GM13976 (cell line): ENCODE measurements at regions not wholly inside any gene's neighbourhood (a gene's known extent, or its start where the extent isn't known, plus 50 kb on each side); places are given as distances from the start of the nearest gene placed in this dataset.

Source experiments
- DNase-seq: peaks from one replicate; pipeline ENCODE4 v3.0.0; 2012; ENCODE audit warnings: low spot score
- in situ Hi-C: fragments of 300-500 bp; cut with MboI; formaldehyde crosslinking; loops from one replicate; pipeline ENCODE4 v1.12.0; 2022; ENCODE audit warnings: low sequenced_read_pairs, mixed read lengths, inconsistent platforms; ENCODE audit not compliant: unreplicated experiment
- TF ChIP-seq, protein P1 (sequence below): IDR thresholded peaks from 2 replicates; pipeline ENCODE4 v1.5.1; 2012; ENCODE audit warnings: borderline replicate concordance, mild to moderate bottlenecking; ENCODE audit not compliant: insufficient read depth; ENCODE audit errors: extremely low read depth, missing control alignments, control extremely low read depth

GRCh38 chr4:152168987-152169616, 366.8 kb downstream of the FBXW7 start:
- in situ Hi-C loops = no loop called here
- DNase-seq = no peak
- TF ChIP-seq, protein P1, sequence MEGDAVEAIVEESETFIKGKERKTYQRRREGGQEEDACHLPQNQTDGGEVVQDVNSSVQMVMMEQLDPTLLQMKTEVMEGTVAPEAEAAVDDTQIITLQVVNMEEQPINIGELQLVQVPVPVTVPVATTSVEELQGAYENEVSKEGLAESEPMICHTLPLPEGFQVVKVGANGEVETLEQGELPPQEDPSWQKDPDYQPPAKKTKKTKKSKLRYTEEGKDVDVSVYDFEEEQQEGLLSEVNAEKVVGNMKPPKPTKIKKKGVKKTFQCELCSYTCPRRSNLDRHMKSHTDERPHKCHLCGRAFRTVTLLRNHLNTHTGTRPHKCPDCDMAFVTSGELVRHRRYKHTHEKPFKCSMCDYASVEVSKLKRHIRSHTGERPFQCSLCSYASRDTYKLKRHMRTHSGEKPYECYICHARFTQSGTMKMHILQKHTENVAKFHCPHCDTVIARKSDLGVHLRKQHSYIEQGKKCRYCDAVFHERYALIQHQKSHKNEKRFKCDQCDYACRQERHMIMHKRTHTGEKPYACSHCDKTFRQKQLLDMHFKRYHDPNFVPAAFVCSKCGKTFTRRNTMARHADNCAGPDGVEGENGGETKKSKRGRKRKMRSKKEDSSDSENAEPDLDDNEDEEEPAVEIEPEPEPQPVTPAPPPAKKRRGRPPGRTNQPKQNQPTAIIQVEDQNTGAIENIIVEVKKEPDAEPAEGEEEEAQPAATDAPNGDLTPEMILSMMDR = no peak

GRCh38 chr4:152166567-152166966, 369.3 kb downstream of the FBXW7 start:
- no peak for DNase-seq
- in situ Hi-C loops = no loop called here

DNA sequence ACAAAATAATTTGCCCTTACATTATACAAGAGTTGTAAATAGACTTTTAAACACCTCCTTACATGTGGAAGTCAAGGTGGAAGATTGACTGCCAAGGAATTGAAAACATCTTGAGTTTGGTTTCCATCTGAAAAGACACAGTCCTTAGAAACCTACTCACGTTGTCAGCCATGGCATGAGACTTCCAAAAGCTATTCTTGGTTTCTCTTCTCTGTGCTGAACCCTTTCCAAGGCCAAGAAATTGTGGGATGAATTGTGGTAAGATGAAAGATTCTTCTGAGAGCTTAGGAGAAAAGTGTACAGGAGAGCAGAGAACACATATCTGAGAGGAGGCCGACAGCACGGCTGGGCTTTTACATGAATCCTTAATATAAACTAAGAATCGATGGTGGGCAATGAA, 370.0 kb downstream of the FBXW7 start:
- in situ Hi-C loops = no loop called here
- DNase-seq = no peak
- TF ChIP-seq, protein P1 = no peak

More at GRCh38 chr4:152166567-152166966, 369.3 kb downstream of the FBXW7 start:
- TF ChIP-seq, protein P1 = no peak

DNA sequence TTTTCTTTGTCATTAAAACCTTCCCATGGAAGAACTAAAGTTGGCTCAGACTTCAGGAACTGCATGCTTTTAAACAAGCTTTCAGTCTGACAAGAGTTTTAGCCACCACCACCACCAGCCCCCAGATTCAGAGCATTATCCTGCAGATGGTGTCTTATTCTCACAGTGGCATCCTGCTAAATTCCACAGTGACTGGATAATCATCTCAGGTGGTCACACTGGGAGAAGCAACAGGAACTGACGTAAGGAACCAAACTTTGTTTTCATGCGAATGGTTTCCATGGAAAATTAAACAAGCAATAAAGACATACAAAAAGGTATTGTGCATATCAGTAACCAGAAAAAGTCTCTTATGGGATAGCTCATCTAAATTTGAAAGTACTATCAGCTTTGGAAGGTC, 370.7 kb downstream of the FBXW7 start:
- TF ChIP-seq, protein P1 = no peak
- in situ Hi-C loops = no loop called here
- no peak for DNase-seq

- in situ Hi-C loops = no loop called here
- TF ChIP-seq, protein P1 = no peak
- no peak for DNase-seq
Measured at GRCh38 chr4:152164561-152164960, 371.3 kb downstream of the FBXW7 start.

DNA sequence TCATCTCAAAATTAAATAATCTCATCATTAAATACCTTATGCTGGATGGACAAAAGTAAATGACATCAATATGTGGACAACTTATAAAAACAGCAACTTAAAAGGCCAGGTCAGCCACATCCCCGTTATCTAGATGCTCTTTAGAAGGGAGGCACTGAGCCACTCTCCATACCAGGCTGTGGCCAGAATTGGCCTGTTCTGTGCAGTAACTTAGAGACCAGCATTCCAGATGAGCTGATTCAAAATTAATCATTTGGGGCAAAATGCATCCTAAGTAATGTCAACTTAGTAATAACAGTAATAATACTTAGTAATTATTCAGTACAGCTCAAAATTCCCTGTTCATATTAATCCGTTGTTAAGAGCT, 373.6 kb downstream of the FBXW7 start:
- in situ Hi-C loops = no loop called here
- no peak for DNase-seq
- TF ChIP-seq, protein P1 = no peak
